Activated CD4-positive, alpha-beta T cell treated with anti-CD3 and anti-CD28 coated beads, Interleukin-10, Interleukin-2, amounts not matched to agents 100 ng/mL and 50 ng/mL, durations not matched to agents 16 hours and 8 hours (primary cell): ENCODE measurements at regions not wholly inside any gene's neighbourhood (a gene's known extent, or its start where the extent isn't known, plus 50 kb on each side); places are given as distances from the start of the nearest gene placed in this dataset.
"Not testable (repeated sequence)": the region's sequence is repeated elsewhere in the genome, so short reads cannot be mapped to it uniquely, and the experiment has no call there.

Experiments
- DNase-seq: peaks from one replicate; pipeline ENCODE4 v3.0.0-alpha.2; 2020

GRCh38 chr12:77251799-77252198, 186.4 kb upstream of the E2F7 start:
- DNase-seq, result no peak

GRCh38 chr12:77249892-77250291, 184.5 kb upstream of the E2F7 start:
- DNase-seq, result no peak

GRCh38 chr12:77248036-77248435, 182.7 kb upstream of the E2F7 start:
- DNase-seq, result no peak

GRCh38 chr12:77247542-77247941, 182.2 kb upstream of the E2F7 start:
- no peak for DNase-seq

- no peak for DNase-seq
Measured at GRCh38 chr12:77243345-77243744, 178.0 kb upstream of the E2F7 start.

GRCh38 chr12:77239617-77240016, 174.2 kb upstream of the E2F7 start:
- DNase-seq, result no peak

GRCh38 chr12:77238335-77238734, 173.0 kb upstream of the E2F7 start:
- no peak for DNase-seq

- DNase-seq, result no peak
Measured at GRCh38 chr12:77237896-77238295, 172.5 kb upstream of the E2F7 start.

GRCh38 chr12:77236066-77236465, 170.7 kb upstream of the E2F7 start:
- DNase-seq, result no peak

GRCh38 chr12:77232045-77232444, 166.7 kb upstream of the E2F7 start:
- DNase-seq, result no peak

GRCh38 chr12:77231501-77231918, 166.1 kb upstream of the E2F7 start:
- DNase-seq, result no peak

GRCh38 chr12:77229640-77230442, 164.5 kb upstream of the E2F7 start:
- no peak for DNase-seq

GRCh38 chr12:77228376-77228775, 163.0 kb upstream of the E2F7 start:
- DNase-seq, result no peak

- no peak for DNase-seq
Measured at GRCh38 chr12:77226368-77226767, 161.0 kb upstream of the E2F7 start.

- no peak for DNase-seq
Measured at GRCh38 chr12:77225373-77225772, 160.0 kb upstream of the E2F7 start.

- no peak for DNase-seq
Measured at GRCh38 chr12:77224346-77224745, 159.0 kb upstream of the E2F7 start.

GRCh38 chr12:77222336-77222735, 157.0 kb upstream of the E2F7 start:
- DNase-seq, result no peak

- no peak for DNase-seq
Measured at GRCh38 chr12:77220586-77220985, 155.2 kb upstream of the E2F7 start.

GRCh38 chr12:77218278-77218677, 152.9 kb upstream of the E2F7 start:
- DNase-seq, result no peak

GRCh38 chr12:77216136-77216535, 150.8 kb upstream of the E2F7 start:
- DNase-seq, result not testable (repeated sequence)

- no peak for DNase-seq
Measured at GRCh38 chr12:77214136-77214535, 148.8 kb upstream of the E2F7 start.

- DNase-seq, result no peak
Measured at GRCh38 chr12:77213319-77213718, 147.9 kb upstream of the E2F7 start.

- DNase-seq, result no peak
Measured at GRCh38 chr12:77210724-77211123, 145.4 kb upstream of the E2F7 start.

GRCh38 chr12:77204083-77204482, 138.7 kb upstream of the E2F7 start:
- no peak for DNase-seq

- DNase-seq, result no peak
Measured at GRCh38 chr12:77202457-77203060, 137.2 kb upstream of the E2F7 start.
